Activated CD4-positive, CD25-positive, alpha-beta regulatory T cell treated with anti-CD3 and anti-CD28 coated beads, Interleukin-2, amount 50 U/mL, for 24 hours (primary cell): ENCODE measurements at regions not wholly inside any gene's neighbourhood (a gene's known extent, or its start where the extent isn't known, plus 50 kb on each side); places are given as distances from the start of the nearest gene placed in this dataset.
"Not testable (repeated sequence)": the region's sequence is repeated elsewhere in the genome, so short reads cannot be mapped to it uniquely, and the experiment has no call there.

Experiments
- ATAC-seq, 2 donors: fragments of 150-1000 bp; cut with Tn5 transposase; one replicate each; pipeline ENCODE4 v1.10.0; 2021; ENCODE audit warnings: mild to moderate bottlenecking in 1 of 2, moderate library complexity in 1 of 2

DNA sequence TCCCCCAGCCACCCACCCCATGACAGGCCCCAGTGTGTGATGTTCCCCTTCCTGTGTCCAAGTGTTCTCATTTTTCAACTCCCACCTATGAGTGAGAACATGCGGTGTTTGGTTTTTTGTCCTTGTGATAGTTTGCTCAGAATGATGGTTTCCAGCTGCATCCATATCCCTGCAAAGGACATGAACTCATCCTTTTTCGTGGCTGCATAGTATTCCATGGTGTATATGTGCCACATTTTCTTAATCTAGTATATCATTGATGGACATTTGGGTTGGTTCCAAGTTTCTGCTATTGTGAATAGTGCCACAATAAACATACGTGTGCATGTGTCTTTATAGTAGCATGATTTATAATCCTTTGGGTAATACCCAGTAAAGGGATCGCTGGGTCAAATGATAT lies 273.0 kb downstream of the TEX29 start:
- ATAC-seq = not testable (repeated sequence)

DNA sequence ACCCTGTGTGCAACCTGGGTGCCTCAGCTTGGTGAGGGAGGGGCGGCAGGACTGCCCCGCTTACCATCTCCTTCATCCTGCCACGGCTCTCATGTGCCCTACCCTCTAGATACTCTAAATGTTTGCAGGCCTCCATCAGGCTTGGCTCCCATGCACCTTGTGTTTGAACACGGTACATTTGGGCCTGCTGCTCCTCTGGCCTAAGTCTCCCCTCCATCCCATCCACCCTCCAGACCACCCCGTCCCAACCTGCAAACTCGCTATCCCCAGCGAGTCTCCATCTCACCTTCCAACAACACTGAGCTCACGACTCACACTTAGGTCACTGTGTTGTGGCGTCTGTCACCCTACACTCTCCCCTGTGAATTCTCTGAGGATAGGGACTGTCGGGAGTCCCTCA lies 274.2 kb downstream of the TEX29 start:
- ATAC-seq = no peak

GRCh38 chr13:111595276-111595675 lies 274.8 kb downstream of the TEX29 start:
- no peak for ATAC-seq

DNA sequence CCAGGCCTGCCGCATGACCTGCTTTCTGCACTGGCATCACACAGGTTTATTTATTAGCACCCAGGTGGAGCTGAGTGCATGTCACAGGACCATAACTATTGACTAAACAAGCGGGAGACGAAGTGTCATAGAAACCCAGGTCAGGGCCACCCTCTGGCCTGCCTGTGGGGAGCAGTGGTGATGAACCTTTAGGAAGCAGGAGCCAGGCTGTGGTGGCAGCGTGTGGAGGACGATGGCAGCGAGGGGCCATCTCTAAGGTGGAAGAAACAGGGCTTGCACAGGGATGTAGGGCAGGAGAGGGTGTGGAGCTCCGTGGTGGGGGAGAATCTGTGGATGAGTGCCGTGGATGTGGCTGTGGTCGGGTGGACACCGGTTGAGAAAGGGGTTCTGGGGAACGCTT lies 275.3 kb downstream of the TEX29 start:
- no peak for ATAC-seq

DNA sequence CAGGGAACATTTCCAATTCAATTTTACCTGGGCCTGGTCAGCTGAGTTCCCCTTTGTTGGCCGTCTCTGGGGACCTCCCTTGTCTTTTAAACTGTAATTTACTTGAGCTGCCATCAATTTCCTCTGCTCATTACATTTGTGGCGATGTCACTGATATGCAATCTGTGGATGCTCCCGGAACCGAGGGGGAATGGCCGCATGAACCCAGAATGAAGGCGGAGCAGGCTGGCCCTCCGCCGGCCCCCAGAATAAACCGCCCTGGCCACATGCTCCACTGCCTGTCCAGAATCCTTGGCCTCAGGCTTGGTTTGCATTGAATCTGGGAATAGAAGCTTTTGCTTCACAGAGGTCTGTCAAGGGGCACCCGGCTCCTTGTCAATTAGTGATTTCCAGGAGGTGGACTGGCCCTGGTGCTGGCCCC lies 276.8 kb downstream of the TEX29 start:
- no peak for ATAC-seq

- no peak for ATAC-seq
Observed at GRCh38 chr13:111597618-111598017, 277.2 kb downstream of the TEX29 start.

GRCh38 chr13:111598747-111599146 lies 278.3 kb downstream of the TEX29 start:
- ATAC-seq = no peak

DNA sequence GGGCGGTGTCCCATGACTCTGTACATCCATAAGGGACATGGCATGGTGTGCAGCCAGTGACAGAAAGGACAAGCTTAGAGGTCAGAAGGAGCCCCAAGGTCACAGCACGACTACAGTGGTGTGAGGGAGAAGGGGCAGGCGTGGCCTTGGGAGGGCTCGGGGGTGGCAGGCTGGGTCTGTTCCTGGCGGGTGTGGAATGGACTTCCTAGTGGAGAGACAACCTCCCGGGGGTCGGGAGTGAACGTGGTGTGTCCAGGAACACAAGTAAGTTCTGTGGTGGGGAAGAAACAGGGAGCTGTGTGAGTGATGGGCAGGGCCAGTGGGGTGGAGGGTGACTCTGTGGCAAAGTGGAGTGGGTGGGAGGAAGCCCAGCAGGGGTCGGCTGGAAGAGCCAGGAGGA lies 279.3 kb downstream of the TEX29 start:
- ATAC-seq = no peak

GRCh38 chr13:111602874-111603273 lies 282.4 kb downstream of the TEX29 start:
- ATAC-seq = no peak

DNA sequence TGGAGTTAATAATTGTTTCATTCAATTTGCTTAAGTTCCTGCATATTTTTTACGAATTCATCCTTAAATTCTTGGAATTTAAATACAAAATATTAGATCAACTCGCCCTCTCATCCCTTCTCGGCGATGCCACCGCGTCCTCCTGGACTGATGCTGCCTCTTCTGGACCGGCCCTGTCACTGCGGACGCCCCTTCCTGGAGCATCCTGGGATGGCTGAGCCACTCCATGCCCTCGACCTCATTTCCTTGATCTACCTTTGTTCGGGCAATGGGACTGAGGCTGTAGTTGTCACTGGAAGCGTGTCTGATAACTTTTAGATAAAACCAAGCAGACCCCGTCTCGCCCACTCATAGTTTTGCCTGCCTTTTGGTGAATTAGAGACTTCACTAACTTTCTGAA lies 283.7 kb downstream of the TEX29 start:
- no peak for ATAC-seq

DNA sequence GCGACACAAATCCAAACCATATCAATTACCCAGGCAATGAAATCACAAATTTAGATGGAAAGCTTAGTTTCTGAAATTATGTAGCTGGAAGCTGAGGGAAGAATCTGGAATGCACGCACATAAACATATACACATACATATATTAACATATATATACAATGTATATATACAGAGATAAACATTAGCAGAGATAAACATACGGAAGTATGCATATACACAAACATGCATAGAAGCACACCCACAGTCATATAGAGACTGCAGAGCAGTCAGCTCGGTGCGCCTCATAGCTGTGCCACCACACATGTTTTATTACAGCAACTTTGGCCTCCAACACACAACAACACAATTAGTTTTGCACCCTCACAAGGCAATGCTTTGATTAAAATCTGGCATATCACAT lies 288.1 kb downstream of the TEX29 start:
- ATAC-seq = no peak

DNA sequence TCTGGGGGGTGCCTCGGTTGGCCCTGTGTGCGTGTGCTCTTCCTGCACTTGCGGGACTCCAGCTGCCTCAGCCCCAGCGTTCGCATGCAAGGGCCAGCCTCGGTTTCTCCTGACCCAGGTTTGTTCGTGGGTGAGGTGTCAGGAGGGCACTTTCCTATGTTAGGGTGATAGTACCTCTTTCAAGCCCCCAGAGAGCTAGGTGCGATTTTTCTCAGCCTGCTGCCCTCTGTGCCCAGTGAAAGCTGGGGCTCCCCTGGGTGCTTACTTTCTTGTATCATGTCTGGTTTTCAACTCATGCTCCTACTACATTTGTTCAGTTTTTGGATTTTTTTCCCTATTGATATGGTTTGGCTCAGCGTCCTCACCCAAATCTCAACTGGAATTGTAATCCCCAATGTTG lies 289.2 kb downstream of the TEX29 start:
- no peak for ATAC-seq

DNA sequence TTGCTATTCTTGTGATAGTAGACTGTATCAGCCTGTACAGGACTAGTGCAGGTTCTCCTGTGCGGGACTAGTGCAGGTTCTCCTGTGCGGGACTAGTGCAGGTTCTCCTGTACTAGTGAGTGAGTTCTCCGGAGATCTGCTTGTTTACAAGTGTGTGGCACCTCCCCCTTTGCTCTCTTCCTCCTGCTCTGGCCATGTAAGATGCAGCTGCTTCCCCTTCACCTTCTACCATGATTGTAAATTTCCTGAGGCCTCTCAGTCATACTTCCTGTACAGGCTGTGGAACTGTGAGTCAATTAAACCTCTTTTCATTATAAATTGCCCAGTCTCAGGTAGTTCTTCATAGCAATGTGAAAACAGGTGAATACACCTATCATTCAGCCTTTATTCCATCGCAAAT lies 289.6 kb downstream of the TEX29 start:
- ATAC-seq = no peak

- no peak for ATAC-seq
Observed at GRCh38 chr13:111610879-111611278, 290.4 kb downstream of the TEX29 start.

DNA sequence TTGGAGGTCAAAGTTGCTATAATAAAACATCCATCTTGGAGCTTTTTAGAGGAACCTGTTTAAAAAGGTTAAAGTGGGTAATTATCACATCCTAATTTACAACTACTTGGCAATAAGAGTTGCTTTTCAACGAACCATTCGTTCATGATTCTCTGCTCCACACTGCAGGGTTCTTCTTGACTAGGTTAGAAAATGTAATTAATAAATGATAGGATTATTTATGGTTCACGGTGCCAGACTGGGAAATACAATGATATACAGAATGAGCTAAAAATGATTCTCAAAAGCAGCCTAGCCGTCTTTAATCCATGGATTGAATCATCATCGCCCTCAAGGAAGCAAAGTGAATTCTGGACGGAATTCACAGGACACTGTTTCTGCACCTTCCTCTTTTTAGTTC lies 291.2 kb downstream of the TEX29 start:
- ATAC-seq = no peak

GRCh38 chr13:111612886-111613285 lies 292.4 kb downstream of the TEX29 start:
- no peak for ATAC-seq

- ATAC-seq = no peak
Observed at GRCh38 chr13:111614009-111614408, 293.6 kb downstream of the TEX29 start.

GRCh38 chr13:111614613-111615012 lies 294.2 kb downstream of the TEX29 start:
- ATAC-seq = no peak

DNA sequence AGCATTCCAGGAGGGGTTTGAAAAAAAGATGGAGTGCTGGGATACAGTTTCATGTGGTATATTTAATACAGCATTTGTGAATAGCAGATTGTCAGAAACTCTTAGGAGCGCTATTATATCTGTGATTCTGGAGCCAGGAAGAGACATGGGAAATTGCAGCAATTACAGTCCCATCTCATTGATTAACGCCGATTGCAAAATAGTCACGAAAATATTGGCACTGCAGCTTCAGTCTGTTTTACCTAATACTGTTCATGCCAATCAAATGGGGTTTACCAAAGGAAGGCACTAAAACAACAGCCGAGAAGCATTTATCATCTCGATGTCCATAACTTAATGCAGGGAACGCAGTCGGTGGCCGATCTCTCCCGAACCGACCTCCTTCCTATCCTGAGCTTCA lies 295.8 kb downstream of the TEX29 start:
- ATAC-seq = no peak

DNA sequence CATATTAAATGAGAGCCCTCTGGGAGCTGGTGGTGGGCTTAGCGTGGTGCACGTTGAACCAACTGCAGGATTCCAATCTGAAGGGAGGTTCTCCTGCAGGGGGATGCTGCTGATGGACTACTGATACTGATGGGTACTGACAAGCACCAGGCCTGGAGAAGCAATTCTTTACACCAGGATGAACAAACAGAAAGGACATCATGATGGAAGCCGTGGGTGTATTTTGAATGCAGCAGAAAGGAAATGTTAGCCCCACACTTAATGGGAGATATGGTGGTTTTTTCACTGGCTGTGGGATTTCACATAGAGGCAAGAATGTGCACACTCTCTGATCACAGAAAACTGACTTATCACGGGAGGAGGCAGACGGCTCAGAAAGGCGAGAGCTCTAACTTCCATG lies 299.7 kb downstream of the TEX29 start:
- ATAC-seq = no peak

- no peak for ATAC-seq
Observed at GRCh38 chr13:111620586-111620985, 300.1 kb downstream of the TEX29 start.

- ATAC-seq = no peak
Observed at GRCh38 chr13:111621164-111621563, 300.7 kb downstream of the TEX29 start.

DNA sequence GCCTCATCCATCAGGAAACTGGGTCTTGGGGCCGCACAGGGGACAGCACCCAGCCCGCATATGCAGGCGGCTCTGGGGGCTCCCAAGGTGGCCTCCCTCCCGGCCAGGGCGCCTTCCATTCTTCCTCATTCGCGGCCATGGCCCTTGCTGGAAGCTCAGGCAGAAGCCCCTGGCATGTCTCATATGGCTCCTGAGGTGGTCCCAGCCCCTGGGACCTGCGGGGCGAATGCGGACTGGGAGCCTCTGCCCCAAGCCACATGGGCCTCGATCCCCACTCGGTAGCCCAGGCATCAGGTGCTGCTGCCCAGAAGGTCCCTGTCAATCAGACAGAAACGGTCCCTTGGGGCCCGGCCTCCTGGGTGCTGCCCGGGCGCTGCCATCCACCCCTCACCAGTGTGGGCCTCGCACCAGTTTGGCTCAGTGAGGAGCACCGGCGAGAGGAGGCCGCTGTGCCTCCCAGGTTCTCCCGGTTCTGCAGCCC lies 301.6 kb downstream of the TEX29 start:
- ATAC-seq = no peak

- no peak for ATAC-seq
Observed at GRCh38 chr13:111623208-111623607, 302.8 kb downstream of the TEX29 start.

DNA sequence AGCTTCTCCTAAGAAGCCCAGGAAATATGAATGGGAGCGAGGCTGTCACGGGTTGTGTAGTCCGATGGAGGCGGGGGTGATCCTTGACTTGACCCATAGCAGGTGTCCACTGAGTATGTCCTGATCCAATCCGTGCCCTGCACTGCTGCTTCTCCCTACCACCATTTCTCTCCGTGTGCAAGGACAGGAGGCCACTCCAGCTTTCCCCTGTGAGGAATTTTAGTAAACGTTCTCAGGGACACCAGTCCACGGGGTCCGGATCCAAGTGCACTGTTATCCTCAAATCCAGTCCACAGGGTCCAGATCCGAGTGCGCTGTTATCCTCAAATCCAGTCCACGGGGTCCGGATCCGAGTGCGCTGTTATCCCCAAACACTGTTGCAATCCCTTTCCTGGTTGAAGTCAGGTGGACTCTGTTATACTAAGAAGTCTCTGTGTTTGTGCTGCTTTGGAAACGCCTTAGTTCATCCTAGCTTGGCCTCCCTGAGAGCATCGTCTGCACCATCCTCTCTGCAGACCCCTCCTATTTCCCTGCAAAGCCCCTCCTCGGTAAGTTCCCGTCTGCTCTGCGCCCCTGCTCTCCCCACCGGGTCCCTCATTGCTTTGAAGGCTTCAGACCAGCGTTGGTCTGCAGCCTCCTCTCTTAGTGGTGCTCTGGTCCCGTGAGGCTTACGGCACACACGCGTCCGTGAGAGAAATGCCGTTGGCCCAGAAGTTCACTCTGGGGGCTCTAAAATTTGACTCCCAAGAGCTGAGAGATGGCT lies 303.5 kb downstream of the TEX29 start:
- no peak for ATAC-seq
